Esophagus muscularis mucosa (tissue), 4 donors: ENCODE measurements at regions not wholly inside any gene's neighbourhood (a gene's known extent, or its start where the extent isn't known, plus 50 kb on each side); places are given as distances from the start of the nearest gene placed in this dataset.

Experiments
- DNase-seq: peaks from one replicate; pipeline ENCODE4 v3.0.0-alpha.2; 2017; ENCODE audit errors: extremely low spot score
- H3K27ac ChIP-seq, 4 donors: fragments of 200-600 bp; sonication (generic); replicated peaks in 1 of 4; 1 replicate in 3 of 4; 2 replicates in 1 of 4; pipeline ENCODE4 v1.5.1; 2016 to 2019; ENCODE audit warnings: mild to moderate bottlenecking in 1 of 4
- H3K27me3 ChIP-seq, 4 donors: fragments of 200-600 bp; sonication (generic); one replicate each; pipeline versions ENCODE4 v1.5.1 to v1.6.0; 2016 to 2019
- H3K36me3 ChIP-seq, 4 donors: fragments of 200-600 bp; sonication (generic); one replicate each; pipeline ENCODE4 v1.5.1; 2016 to 2019
- H3K4me1 ChIP-seq, 4 donors: fragments of 200-600 bp; sonication (generic); one replicate each; pipeline ENCODE4 v1.5.1; 2016 to 2019
- H3K4me3 ChIP-seq, 4 donors: fragments of 200-600 bp; sonication (generic); 1 replicate in 2 of 4; 2 replicates in 2 of 4; pipeline ENCODE4 v1.5.1; 2016 to 2019; ENCODE audit warnings: mild to moderate bottlenecking in 4 of 4, moderate library complexity in 1 of 4
- H3K9me3 ChIP-seq, 4 donors: fragments of 200-600 bp; sonication (generic); 1 replicate in 3 of 4; 2 replicates in 1 of 4; pipeline ENCODE4 v1.5.1; 2016 to 2019
- EP300 ChIP-seq: sonication (generic); formaldehyde crosslinking; IDR thresholded peaks from one replicate; pipeline ENCODE4 v1.6.1; 2017; ENCODE audit warnings: antibody characterized with exemption
- POLR2A ChIP-seq: fragments of 450-650 bp; IDR thresholded peaks from one replicate; pipeline ENCODE4 v1.6.1; 2017; ENCODE audit warnings: antibody characterized with exemption, moderate library complexity, mild to moderate bottlenecking, low read depth
- POLR2AphosphoS5 ChIP-seq, 2 donors: sonication (generic); formaldehyde crosslinking; IDR thresholded peaks; one replicate each; pipeline ENCODE4 v1.6.1; 2017; ENCODE audit warnings: antibody characterized with exemption in 2 of 2
- WGBS: methylation state at CpG from one replicate; pipeline ENCODE4 v1.1.5; 2018; 5-methylcytosine and 5-hydroxymethylcytosine counted together
- intact Hi-C: fragments of 100-400 bp; cut with DNase I; formaldehyde crosslinking; loops from one replicate; pipeline ENCODE4 v1.15.1; 2023
- TF ChIP-seq, protein P1 (sequence below), 3 experiments: fragments of 200-600 bp in 2 of 3; fragments of 450-650 bp in 1 of 3; sonication (generic) in 2 of 3; IDR thresholded peaks; one replicate each; pipeline ENCODE4 v1.5.1; 2017 to 2019; ENCODE audit warnings: antibody characterized with exemption in 3 of 3, mild to moderate bottlenecking in 2 of 3, moderate library complexity in 1 of 3

DNA sequence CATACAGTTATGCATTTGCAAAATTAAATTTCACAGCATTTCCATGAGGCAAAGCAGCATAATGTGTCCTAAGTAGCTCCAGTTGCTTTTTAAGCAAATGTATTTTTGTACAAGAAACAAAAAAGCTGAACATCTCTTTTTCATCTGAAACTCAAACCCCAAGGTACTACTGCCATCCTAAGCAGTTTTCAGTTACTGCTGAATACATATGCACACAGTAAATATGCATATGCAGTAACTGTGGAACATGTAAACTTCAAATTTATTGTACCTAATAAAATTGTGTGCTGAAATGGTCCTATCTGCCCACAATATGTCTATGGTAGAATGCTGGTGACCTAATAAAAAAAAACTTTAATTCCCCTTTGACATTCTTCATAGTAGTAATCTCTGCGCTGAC lies 458.6 kb upstream of the INTU start:
- intact Hi-C loops = no loop called here

DNA sequence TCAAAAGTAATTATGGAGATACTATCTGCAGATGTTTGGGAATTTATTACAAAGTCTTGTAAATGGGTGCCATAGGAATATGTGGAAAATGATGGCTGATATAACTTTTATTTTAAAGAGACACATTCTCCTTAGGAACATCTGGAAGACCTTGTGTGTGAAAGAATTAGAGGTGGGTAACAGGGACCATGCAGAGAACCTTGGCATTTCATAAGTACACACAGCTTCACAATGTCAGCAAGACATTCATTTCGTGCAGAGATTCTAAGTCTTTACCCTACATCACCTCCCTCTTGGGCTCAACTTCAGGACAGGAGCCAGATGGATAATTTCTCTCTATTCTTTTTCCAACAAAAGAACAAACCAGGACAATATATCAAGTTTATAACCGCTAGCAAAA lies 458.1 kb upstream of the INTU start:
- no peak overlapping the region for H3K4me3 ChIP-seq
- WGBS = 74% methylated on average over 2 of the region's 2 CpGs

More for the DNA sequence above, 458.6 kb upstream of the INTU start:
- Histone ChIP-seq H3K9me3 (no peaks in the 10 kb centered on the region), H3K4me3 (no peak overlapping the region), H3K27me3 (no peaks in the 10 kb centered on the region), H3K4me1 (no peaks in the 10 kb centered on the region), H3K27ac (no peak overlapping the region), H3K36me3 (no peaks in the 10 kb centered on the region)
- no peak for DNase-seq
- TF ChIP-seq POLR2A (no peak), POLR2AphosphoS5 (IDR thresholded peaks at IDR 0.05) (no peak), EP300 (no peak)
- TF ChIP-seq, protein P1, sequence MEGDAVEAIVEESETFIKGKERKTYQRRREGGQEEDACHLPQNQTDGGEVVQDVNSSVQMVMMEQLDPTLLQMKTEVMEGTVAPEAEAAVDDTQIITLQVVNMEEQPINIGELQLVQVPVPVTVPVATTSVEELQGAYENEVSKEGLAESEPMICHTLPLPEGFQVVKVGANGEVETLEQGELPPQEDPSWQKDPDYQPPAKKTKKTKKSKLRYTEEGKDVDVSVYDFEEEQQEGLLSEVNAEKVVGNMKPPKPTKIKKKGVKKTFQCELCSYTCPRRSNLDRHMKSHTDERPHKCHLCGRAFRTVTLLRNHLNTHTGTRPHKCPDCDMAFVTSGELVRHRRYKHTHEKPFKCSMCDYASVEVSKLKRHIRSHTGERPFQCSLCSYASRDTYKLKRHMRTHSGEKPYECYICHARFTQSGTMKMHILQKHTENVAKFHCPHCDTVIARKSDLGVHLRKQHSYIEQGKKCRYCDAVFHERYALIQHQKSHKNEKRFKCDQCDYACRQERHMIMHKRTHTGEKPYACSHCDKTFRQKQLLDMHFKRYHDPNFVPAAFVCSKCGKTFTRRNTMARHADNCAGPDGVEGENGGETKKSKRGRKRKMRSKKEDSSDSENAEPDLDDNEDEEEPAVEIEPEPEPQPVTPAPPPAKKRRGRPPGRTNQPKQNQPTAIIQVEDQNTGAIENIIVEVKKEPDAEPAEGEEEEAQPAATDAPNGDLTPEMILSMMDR (IDR thresholded peaks at IDR 0.05) = no peak
- 96% methylated on average over 1 of the region's 1 CpG for WGBS

DNA sequence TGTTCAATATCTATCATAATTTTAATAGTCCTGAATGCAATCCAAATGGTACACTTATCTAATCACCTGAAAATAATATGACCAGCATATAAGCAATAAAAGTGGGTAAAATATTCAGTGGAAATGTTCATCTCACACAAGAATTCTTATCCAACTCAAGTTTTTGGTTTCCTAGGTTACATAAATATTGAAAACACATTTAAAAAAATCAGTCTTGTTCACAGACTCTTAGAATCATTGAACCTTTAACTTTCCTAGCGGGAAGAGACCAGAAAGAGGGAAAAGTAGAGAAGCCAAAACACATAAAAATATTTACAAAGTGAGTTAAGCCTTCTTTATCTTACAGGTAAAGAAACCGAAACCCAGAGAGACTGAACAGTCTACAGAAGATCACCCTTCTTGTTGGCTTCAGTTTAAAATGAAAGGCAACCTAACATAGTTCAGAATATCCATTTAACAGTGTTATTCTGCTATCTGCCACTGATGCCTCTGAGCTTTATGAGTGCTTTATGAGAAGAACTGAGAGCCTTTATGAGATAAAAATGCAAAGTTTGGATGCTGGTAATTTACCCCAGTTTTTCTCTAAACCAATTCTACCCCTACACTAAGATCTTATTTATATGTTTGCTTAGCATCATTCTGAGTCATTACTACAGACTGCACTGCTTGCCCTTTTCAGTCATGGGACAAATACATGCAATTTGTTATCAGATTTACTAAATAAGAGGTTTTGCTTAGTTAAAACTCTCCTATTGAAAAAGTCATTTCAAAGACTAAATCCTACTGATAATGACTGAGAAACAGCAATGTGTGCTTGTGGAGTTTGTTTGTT lies 453.3 kb upstream of the INTU start:
- 72% methylated on average over 2 of the region's 2 CpGs for WGBS
- intact Hi-C loops = no loop called here
- Histone ChIP-seq H3K4me3 (no peak overlapping the region), H3K27ac (no peak overlapping the region), H3K9me3 (no peaks in the 10 kb centered on the region), H3K36me3 (no peaks in the 10 kb centered on the region), H3K4me1 (no peaks in the 10 kb centered on the region), H3K27me3 (no peaks in the 10 kb centered on the region)
- TF ChIP-seq, protein P1 (IDR thresholded peaks at IDR 0.05) = no peak
- no peak for TF ChIP-seq POLR2A
- DNase-seq = no peak

More for the DNA sequence above, 458.1 kb upstream of the INTU start:
- Histone ChIP-seq H3K4me1 (no peaks in the 10 kb centered on the region), H3K9me3 (no peaks in the 10 kb centered on the region), H3K27me3 (no peaks in the 10 kb centered on the region), H3K27ac (no peak overlapping the region), H3K36me3 (no peaks in the 10 kb centered on the region)
- no peak for DNase-seq
- intact Hi-C loops = no loop called here
- TF ChIP-seq POLR2A (no peak), POLR2AphosphoS5 (IDR thresholded peaks at IDR 0.05) (no peak)
- TF ChIP-seq, protein P1 (IDR thresholded peaks at IDR 0.05) = no peak

DNA sequence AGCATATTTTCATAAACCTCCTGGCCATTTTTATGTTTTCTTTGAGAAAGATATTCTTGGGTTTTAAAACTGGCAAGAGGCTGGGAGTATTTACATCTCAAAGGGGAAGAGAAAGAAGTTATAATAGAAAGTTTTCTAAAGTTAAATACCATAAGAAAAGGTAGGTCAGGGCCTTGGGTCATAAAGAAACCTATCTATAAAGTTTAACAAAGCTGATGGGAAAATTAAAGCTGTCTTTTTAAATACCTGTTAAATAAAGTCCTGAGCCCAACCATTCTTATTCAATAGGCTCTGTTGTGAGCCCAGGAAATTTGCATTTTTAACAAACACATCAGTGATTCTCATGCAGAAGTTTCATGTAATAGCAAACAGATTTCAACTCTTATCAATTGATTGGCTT lies 451.8 kb upstream of the INTU start:
- H3K27me3 ChIP-seq = no peaks in the 10 kb centered on the region
- DNase-seq = no peak
- no peak overlapping the region for H3K27ac ChIP-seq
- H3K36me3 ChIP-seq = no peaks in the 10 kb centered on the region
- intact Hi-C loops = no loop called here
- peaks cover 0 to 3% (median 0%) of the 10 kb centered on the region in 4 donors for H3K9me3 ChIP-seq
- TF ChIP-seq EP300 (no peak), POLR2A (no peak), POLR2AphosphoS5 (IDR thresholded peaks at IDR 0.05) (no peak)
- TF ChIP-seq, protein P1 (IDR thresholded peaks at IDR 0.05) = no peak
- no peaks in the 10 kb centered on the region for H3K4me1 ChIP-seq
- H3K4me3 ChIP-seq = no peak overlapping the region

DNA sequence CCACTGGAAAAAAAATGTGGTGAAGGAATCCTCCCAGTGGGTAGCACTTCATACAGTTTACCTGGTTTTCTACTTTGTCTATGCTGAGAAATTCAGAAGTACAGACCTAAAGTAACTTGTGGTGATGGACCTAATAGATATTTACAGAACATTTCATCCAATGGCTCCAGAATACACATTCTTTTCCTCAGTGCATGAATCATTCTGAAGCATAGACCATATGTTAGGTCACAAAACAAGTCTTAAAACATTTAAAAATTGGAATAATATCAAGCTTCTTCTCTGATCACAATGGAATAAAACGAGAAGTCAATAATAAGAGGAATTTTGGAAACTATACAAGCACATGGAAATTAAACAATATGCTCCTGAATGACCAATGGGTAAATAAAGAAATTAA lies 450.1 kb upstream of the INTU start:
- 55% methylated on average over 1 of the region's 1 CpG for WGBS
- DNase-seq = no peak
- peaks cover 0 to 4% (median 0%) of the 10 kb centered on the region in 4 donors for H3K9me3 ChIP-seq
- H3K36me3 ChIP-seq = no peaks in the 10 kb centered on the region
- H3K4me3 ChIP-seq = no peak overlapping the region
- TF ChIP-seq POLR2AphosphoS5 (IDR thresholded peaks at IDR 0.05) (no peak), EP300 (no peak), POLR2A (no peak)
- TF ChIP-seq, protein P1 (IDR thresholded peaks at IDR 0.05) = no peak
- no peak overlapping the region for H3K27ac ChIP-seq
- intact Hi-C loops = no loop called here
- H3K27me3 ChIP-seq = no peaks in the 10 kb centered on the region
- H3K4me1 ChIP-seq = no peaks in the 10 kb centered on the region
